D721Med (cell line): ENCODE measurements at regions not wholly inside any gene's neighbourhood (a gene's known extent, or its start where the extent isn't known, plus 50 kb on each side); places are given as distances from the start of the nearest gene placed in this dataset.
"Not testable (repeated sequence)": the region's sequence is repeated elsewhere in the genome, so short reads cannot be mapped to it uniquely, and the experiment has no call there.

Source experiments
- DNase-seq: peaks from one replicate; pipeline ENCODE4 v3.0.0; 2011; ENCODE audit warnings: low spot score; ENCODE audit not compliant: insufficient read length
- FAIRE-seq: peaks from 2 replicates; lab custom pipeline; 2011; peaks lifted over from hg19 to GRCh38; lab: Jason Lieb, UNC
- TF ChIP-seq, protein P1 (sequence below): IDR thresholded peaks from 2 replicates; pipeline ENCODE4 v1.5.1; 2012; ENCODE audit warnings: mild to moderate bottlenecking, control low read depth; ENCODE audit not compliant: insufficient read depth; ENCODE audit errors: missing control alignments

GRCh38 chr7:53238021-53238605 lies 202.7 kb downstream of the POM121L12 start:
- TF ChIP-seq, protein P1, sequence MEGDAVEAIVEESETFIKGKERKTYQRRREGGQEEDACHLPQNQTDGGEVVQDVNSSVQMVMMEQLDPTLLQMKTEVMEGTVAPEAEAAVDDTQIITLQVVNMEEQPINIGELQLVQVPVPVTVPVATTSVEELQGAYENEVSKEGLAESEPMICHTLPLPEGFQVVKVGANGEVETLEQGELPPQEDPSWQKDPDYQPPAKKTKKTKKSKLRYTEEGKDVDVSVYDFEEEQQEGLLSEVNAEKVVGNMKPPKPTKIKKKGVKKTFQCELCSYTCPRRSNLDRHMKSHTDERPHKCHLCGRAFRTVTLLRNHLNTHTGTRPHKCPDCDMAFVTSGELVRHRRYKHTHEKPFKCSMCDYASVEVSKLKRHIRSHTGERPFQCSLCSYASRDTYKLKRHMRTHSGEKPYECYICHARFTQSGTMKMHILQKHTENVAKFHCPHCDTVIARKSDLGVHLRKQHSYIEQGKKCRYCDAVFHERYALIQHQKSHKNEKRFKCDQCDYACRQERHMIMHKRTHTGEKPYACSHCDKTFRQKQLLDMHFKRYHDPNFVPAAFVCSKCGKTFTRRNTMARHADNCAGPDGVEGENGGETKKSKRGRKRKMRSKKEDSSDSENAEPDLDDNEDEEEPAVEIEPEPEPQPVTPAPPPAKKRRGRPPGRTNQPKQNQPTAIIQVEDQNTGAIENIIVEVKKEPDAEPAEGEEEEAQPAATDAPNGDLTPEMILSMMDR, result no peak
- FAIRE-seq, result no peak
- DNase-seq, result no peak

DNA sequence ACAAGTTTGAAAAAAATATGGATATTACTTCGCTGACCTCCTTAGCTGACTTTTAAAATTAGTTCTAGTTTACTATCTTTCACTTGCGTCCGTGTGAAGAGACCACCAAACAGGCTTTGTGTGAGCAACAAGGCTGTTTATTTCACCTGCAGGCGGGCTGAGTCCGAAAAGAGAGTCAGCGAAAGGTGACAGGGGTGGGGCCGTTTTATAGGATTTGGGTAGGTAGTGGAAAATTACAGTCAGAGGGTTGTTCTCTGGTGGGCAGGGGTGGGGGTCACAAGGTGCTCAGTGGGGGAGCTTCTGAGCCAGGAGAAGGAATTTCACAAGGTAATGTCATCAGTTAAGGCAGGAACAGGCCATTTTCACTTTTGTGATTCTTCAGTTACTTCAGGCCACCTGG lies 203.7 kb downstream of the POM121L12 start:
- DNase-seq, FAIRE-seq: not testable (repeated sequence)

DNA sequence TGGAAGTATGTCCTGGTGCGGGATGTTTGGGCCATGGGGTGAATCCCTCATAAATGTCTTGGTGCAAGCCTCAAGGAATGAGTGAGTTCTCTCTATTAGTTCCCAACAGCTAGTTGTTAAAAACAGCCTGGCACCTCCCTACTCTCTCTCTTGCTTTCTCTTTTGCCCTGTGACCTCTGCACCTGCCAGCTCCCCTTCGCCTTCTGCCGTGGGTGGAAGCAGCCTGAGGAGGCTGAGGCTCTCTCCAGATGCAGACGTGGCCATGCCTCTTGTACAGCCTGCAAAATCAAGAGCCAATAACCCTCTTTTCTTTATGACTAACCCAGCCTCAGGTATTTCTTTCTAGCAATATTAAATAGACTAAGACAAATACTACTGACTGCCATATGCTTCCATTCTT lies 210.3 kb downstream of the POM121L12 start:
- DNase-seq (no peak), FAIRE-seq (no peak)
- TF ChIP-seq, protein P1, result no peak

DNA sequence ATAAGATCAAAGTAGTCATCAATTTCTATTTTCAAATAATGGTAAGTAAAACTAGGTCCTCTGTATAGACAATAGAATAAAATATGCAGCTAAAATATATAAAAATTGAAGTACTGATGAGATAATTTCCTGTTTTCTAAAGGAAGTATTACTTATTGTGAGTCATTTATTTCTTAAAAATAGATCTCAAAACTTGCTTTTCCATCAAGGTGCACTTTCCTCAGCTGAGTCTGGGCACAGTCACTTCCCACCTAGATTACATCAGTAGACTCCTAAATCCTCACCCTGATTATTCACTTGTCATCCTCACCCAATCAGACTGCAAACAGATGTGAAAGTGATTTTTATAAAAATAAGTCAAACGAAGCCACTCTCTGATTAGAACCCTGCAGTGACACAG lies 211.5 kb downstream of the POM121L12 start:
- FAIRE-seq (no peak), DNase-seq (no peak)

DNA sequence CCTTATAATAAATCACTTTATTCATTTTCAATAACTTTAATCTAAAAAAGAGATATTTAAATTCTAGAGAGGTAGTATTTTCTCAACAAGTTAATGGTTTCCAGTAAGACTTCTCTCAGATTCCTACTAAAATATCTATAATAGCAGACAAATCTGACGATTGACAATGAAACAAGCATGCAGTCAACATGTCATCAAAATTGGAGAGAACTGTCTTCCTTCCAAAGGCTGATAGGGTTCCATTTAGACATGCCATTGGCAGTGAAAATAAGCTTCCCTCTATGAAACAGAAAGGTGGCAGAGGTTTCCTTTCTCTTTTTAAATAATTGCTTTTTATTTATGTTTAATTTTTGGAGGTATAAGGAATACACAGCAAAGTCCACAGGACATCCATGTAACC lies 217.1 kb downstream of the POM121L12 start:
- DNase-seq (no peak), FAIRE-seq (no peak)
- TF ChIP-seq, protein P1, result no peak

More for the DNA sequence above, 211.5 kb downstream of the POM121L12 start:
- TF ChIP-seq, protein P1, result no peak

DNA sequence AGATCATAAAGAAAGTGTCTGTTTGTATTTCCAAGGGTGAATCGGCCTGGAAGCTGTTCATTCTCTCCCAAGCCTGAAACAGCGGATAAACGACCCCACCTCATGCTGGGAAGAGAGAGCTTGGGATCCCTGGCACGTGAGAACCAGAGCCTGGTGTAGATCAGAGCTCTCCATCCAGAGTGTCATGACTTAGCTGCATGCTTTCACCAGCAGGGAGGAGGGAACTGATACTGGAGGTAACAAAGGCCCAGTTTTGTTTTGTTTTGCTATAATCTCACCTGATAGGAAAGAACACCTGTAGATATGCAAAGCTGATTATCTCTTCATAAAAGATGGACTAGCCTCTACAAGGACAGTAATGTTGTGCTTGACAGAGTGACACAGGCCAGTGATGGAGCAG lies 236.6 kb downstream of the POM121L12 start:
- FAIRE-seq (no peak), DNase-seq (no peak)
- TF ChIP-seq, protein P1, result no peak

DNA sequence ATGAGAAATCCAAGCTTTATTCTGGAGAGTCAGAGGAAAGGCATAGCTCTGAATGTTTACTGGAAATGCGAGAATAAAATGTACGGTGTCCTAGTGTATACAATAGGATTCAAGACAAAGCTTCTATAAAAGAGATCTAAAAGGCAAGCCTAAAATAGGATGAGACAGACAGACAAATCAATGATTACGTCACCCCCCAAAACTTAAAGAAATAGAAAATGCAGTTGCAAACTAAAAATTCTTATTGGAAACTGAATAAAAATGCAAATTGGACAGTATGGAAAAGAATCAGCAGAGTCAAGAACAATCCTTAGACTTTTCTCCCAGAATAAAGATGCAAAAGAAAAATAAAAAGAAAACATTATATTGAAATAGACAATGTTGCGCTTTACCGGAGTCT lies 245.9 kb downstream of the POM121L12 start:
- no peak for FAIRE-seq
- TF ChIP-seq, protein P1, result no peak
- no peak for DNase-seq
